H9 (cell line): ENCODE measurements at regions not wholly inside any gene's neighbourhood (a gene's known extent, or its start where the extent isn't known, plus 50 kb on each side); places are given as distances from the start of the nearest gene placed in this dataset.

ENCODE experiments used
- DNase-seq: peaks from one replicate; pipeline ENCODE4 v3.0.0-alpha.2; 2017
- H2AFZ ChIP-seq: one replicate; pipeline ENCODE4 v1.6.1; 2013; ENCODE audit warnings: mild to moderate bottlenecking, low read length, control low read depth, moderate library complexity
- H2AK5ac ChIP-seq: 2 replicates; pipeline ENCODE4 v1.6.1; 2013; ENCODE audit warnings: low read length, control low read depth, mixed read lengths; ENCODE audit not compliant: insufficient read length
- H2BK120ac ChIP-seq: one replicate; pipeline ENCODE4 v1.6.1; 2013; ENCODE audit warnings: low read depth, mild to moderate bottlenecking, low read length, control low read depth, inconsistent platforms; ENCODE audit not compliant: poor library complexity, severe bottlenecking
- H2BK12ac ChIP-seq: 2 replicates; pipeline ENCODE4 v1.6.1; 2013; ENCODE audit warnings: low read length, control low read depth, mixed read lengths, low read depth; ENCODE audit not compliant: insufficient read length
- H2BK15ac ChIP-seq: 2 replicates; pipeline ENCODE4 v1.6.1; 2013; ENCODE audit warnings: low read depth, low read length, control low read depth
- H2BK20ac ChIP-seq: one replicate; pipeline ENCODE4 v1.6.1; 2013; ENCODE audit warnings: low read depth, mild to moderate bottlenecking, low read length, control low read depth, inconsistent platforms; ENCODE audit not compliant: poor library complexity, severe bottlenecking
- H2BK5ac ChIP-seq: 2 replicates; pipeline ENCODE4 v1.6.1; 2013; ENCODE audit warnings: low read length, control low read depth, mixed read lengths; ENCODE audit not compliant: insufficient read length
- H3K14ac ChIP-seq: 2 replicates; pipeline ENCODE4 v1.6.1; 2013; ENCODE audit warnings: low read length, control low read depth; ENCODE audit not compliant: insufficient read depth
- H3K18ac ChIP-seq: 2 replicates; pipeline ENCODE4 v1.6.1; 2013; ENCODE audit warnings: low read depth, mild to moderate bottlenecking, mixed read lengths, low read length, control low read depth; ENCODE audit not compliant: insufficient read length
- H3K23ac ChIP-seq: 2 replicates; pipeline ENCODE4 v1.6.1; 2013; ENCODE audit warnings: low read length, control low read depth, mixed read lengths, low read depth; ENCODE audit not compliant: insufficient read length
- H3K23me2 ChIP-seq: 2 replicates; pipeline ENCODE4 v1.6.1; 2013; ENCODE audit warnings: low read depth, mild to moderate bottlenecking, mixed read lengths, low read length, control low read depth; ENCODE audit not compliant: insufficient read length, poor library complexity, severe bottlenecking
- H3K27ac ChIP-seq: 2 replicates; pipeline ENCODE4 v1.5.1; 2013; ENCODE audit warnings: low read length, control low read depth, mixed read lengths, low read depth; ENCODE audit not compliant: insufficient read length
- H3K27me3 ChIP-seq: 2 replicates; pipeline ENCODE4 v1.6.1; 2013; ENCODE audit warnings: low read length, control low read depth, inconsistent platforms; ENCODE audit not compliant: insufficient read depth
- H3K4ac ChIP-seq: 2 replicates; pipeline ENCODE4 v1.6.1; 2013; ENCODE audit warnings: low read depth, mild to moderate bottlenecking, control low read depth, inconsistent platforms, low read length, moderate library complexity
- H3K4me1 ChIP-seq: 2 replicates; pipeline ENCODE4 v1.6.1; 2013; ENCODE audit warnings: low read length, control low read depth, inconsistent platforms; ENCODE audit not compliant: insufficient read depth
- H3K4me2 ChIP-seq: 2 replicates; pipeline ENCODE4 v1.6.1; 2013; ENCODE audit warnings: low read length, control low read depth, mixed read lengths; ENCODE audit not compliant: insufficient read length, insufficient read depth
- H3K56ac ChIP-seq: 2 replicates; pipeline ENCODE4 v1.6.1; 2013; ENCODE audit warnings: low read depth, mild to moderate bottlenecking, mixed read lengths, low read length, control low read depth; ENCODE audit not compliant: insufficient read length
- H3K79me1 ChIP-seq: 2 replicates; pipeline ENCODE4 v1.6.1; 2013; ENCODE audit warnings: low read depth, mild to moderate bottlenecking, moderate library complexity, low read length, control low read depth, inconsistent platforms; ENCODE audit not compliant: insufficient read depth, poor library complexity, severe bottlenecking
- H3K79me2 ChIP-seq: 2 replicates; pipeline ENCODE4 v1.6.1; 2013; ENCODE audit warnings: low read length, control low read depth, inconsistent platforms; ENCODE audit not compliant: insufficient read depth
- H3K9ac ChIP-seq: 2 replicates; pipeline ENCODE4 v1.6.1; 2013; ENCODE audit warnings: low read length, control low read depth, mixed read lengths; ENCODE audit not compliant: insufficient read length; ENCODE audit errors: extremely low read depth
- H3K9me3 ChIP-seq: one replicate; pipeline ENCODE4 v1.6.1; 2013; ENCODE audit warnings: low read depth, low read length, inconsistent platforms; ENCODE audit not compliant: control insufficient read depth
- H3T11ph ChIP-seq: one replicate; pipeline ENCODE4 v1.6.1; 2013; ENCODE audit warnings: mild to moderate bottlenecking, low read length, control low read depth, inconsistent platforms
- H4K20me1 ChIP-seq: one replicate; pipeline ENCODE4 v1.6.1; 2013; ENCODE audit not compliant: control insufficient read depth, insufficient read length, insufficient read depth
- H4K5ac ChIP-seq: 2 replicates; pipeline ENCODE4 v1.6.1; 2013; ENCODE audit warnings: low read depth, mild to moderate bottlenecking, mixed read lengths, low read length, control low read depth; ENCODE audit not compliant: insufficient read length
- H4K8ac ChIP-seq: replicated peaks from 2 replicates; pipeline ENCODE4 v1.6.1; 2013; ENCODE audit warnings: low read length, control low read depth, mixed read lengths, low read depth; ENCODE audit not compliant: insufficient read length
- H4K91ac ChIP-seq: 2 replicates; pipeline ENCODE4 v1.6.1; 2013; ENCODE audit warnings: low read depth, mild to moderate bottlenecking, moderate library complexity, mixed read lengths, low read length, control low read depth; ENCODE audit not compliant: insufficient read length
- H3K27ac Mint-ChIP-seq, 3 experiments: 2 replicates in 2 of 3; 3 replicates in 1 of 3; pipeline ENCODE4 v1.8.0; 2020 to 2021; ENCODE audit warnings: mixed read lengths in 3 of 3, mild to moderate bottlenecking in 1 of 3, moderate library complexity in 1 of 3
- H3K27me3 Mint-ChIP-seq: 2 replicates; pipeline ENCODE4 v1.8.0; 2021; ENCODE audit warnings: low read depth, mild to moderate bottlenecking, moderate library complexity, mixed read lengths
- H3K36me3 Mint-ChIP-seq, 3 experiments: 2 replicates in 2 of 3; 3 replicates in 1 of 3; pipeline ENCODE4 v1.8.0; 2020 to 2021; ENCODE audit warnings: low read depth in 3 of 3, mixed read lengths in 3 of 3; ENCODE audit not compliant: insufficient read depth in 1 of 3
- H3K4me1 Mint-ChIP-seq, 2 experiments: 2 replicates each; pipeline ENCODE4 v1.8.0; 2020; ENCODE audit warnings: mixed read lengths in 2 of 2
- H3K4me3 Mint-ChIP-seq, 2 experiments: 2 replicates in 1 of 2; 3 replicates in 1 of 2; pipeline ENCODE4 v1.8.0; 2020 to 2021; ENCODE audit warnings: mild to moderate bottlenecking in 2 of 2, mixed read lengths in 2 of 2, moderate library complexity in 1 of 2
- H3K9me3 Mint-ChIP-seq, 2 experiments: 2 replicates in 1 of 2; 3 replicates in 1 of 2; pipeline ENCODE4 v1.8.0; 2020; ENCODE audit warnings: mild to moderate bottlenecking in 2 of 2, mixed read lengths in 2 of 2, moderate library complexity in 1 of 2
- CTCF ChIP-seq: fragments of 200-600 bp; sonication (generic); conservative IDR thresholded peaks from 3 replicates; pipeline ENCODE4 v1.8.0; 2021; ENCODE audit warnings: antibody characterized with exemption, mild to moderate bottlenecking
- WGBS: extraction: QIAGEN DNeasy Blood & Tissue Kit; methylation state at CpG from one replicate; pipeline ENCODE4 v1.1.7; 2013; ENCODE audit warnings: missing lambda C conversion rate, low lambda C conversion rate, mixed read lengths; ENCODE audit not compliant: insufficient read length; ENCODE audit errors: extremely low coverage; 5-methylcytosine and 5-hydroxymethylcytosine counted together

GRCh38 chr10:60456053-60456452 lies 66.4 kb upstream of the ANK3 start:
- H3K27me3 Mint-ChIP-seq: no peaks in the 10 kb centered on the region; the same call in 1 of the 2 replicates
- peak; percentile 76 for TF ChIP-seq CTCF
- Histone ChIP-seq H3T11ph (no peak overlapping the region), H3K27ac (no peak overlapping the region), H2BK5ac (no peak overlapping the region), H3K18ac (no peak overlapping the region), H3K14ac (no peak overlapping the region), H3K4me2 (no peak overlapping the region), H4K8ac (no peak overlapping the region), H3K23me2 (no peaks in the 10 kb centered on the region), H3K79me2 (no peaks in the 10 kb centered on the region), H3K4me1 (no peaks in the 10 kb centered on the region; the same call in 1 of the 2 replicates), H2BK20ac (no peak overlapping the region), H3K4ac (no peak overlapping the region), H4K20me1 (no peaks in the 10 kb centered on the region), H3K9me3 (no peaks in the 10 kb centered on the region), H2BK120ac (no peak overlapping the region), H2BK15ac (no peak overlapping the region), H3K79me1 (no peaks in the 10 kb centered on the region), H4K5ac (no peak overlapping the region), H3K27me3 (no peaks in the 10 kb centered on the region), H3K9ac (no peak overlapping the region), H4K91ac (no peak overlapping the region), H3K56ac (no peak overlapping the region), H2AFZ (no peak overlapping the region), H2AK5ac (no peak overlapping the region), H3K23ac (no peak overlapping the region), H2BK12ac (no peak overlapping the region)
- no peak overlapping the region for H3K27ac Mint-ChIP-seq
- H3K36me3 Mint-ChIP-seq: no peaks in the 10 kb centered on the region
- H3K4me3 Mint-ChIP-seq: no peak overlapping the region
- no CpG with 5 or more reads among the region's 4 CpGs for WGBS
- no peaks in the 10 kb centered on the region for H3K9me3 Mint-ChIP-seq
- peak; percentile 57 for DNase-seq
- peaks cover 4 to 7% of the 10 kb centered on the region in 2 experiments for H3K4me1 Mint-ChIP-seq
